ENCODE measurements at regions not wholly inside any gene's neighbourhood (a gene's known extent, or its start where the extent isn't known, plus 50 kb on each side); places are given as distances from the start of the nearest gene placed in this dataset.

DNA sequence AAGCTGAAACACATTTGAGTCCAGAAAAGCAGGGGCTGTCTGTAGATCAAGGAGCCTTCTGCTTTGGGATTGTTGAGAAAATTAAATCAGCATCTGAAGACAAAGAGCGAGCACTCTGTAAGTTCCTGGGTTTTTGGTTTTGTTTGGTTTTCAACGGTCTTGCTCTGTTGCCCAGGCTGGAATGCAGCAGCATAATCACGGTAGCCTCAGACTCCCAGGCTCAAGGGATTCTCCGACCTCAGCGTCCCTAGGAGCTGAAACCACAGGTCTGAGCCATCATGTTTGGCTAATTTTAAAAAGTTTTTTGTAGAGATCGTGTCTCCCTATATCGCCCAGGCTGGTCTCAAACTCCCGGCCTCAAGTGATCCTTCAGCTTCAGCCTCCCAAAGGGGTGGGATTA lies 266.5 kb upstream of the ADAMTS16 start:
- DNase-seq (ENCODE audit: low read depth in 2 of 2): no peak

DNA sequence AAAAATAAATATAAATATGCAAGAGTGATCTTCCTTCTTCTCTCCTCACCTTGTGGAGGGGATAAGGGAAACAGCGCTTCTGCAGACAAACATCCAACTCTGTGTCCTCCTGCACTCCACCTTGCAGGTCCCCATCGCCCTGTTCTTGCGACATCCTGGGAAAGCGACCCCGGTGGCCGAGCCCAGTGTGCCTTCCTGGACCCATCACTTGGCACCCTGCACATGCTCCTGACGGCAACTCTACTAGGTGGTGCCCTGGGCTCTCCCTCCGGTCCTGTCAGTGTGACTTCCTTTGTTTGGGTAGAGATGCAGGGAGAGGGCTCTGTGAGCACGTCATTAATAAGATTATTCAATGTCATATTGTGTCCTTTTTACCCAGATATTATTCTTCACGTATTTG lies 266.0 kb upstream of the ADAMTS16 start:
- DNase-seq (ENCODE audit: low read depth in 2 of 2): no peak

DNA sequence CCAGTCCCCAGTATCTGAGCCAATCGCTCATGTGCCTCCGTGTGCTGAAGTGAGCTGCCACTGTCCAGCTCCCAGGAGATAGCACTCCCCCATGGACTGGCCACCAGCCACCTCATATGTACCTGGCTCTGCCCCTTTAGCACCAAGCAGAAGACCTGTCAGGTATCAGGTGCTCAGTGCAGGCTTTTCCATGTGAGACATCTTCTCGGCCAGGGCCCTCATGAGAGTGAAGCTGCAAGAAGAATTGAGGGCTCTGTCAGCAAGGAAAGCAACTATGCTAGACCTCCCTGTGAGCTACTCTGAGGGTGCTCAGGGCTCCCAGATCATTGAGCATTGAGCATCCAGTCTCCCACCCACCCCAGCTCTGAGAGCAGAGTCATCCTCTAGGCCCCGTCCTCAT lies 264.2 kb upstream of the ADAMTS16 start:
- no peak for DNase-seq (ENCODE audit: low read depth in 2 of 2)

DNA sequence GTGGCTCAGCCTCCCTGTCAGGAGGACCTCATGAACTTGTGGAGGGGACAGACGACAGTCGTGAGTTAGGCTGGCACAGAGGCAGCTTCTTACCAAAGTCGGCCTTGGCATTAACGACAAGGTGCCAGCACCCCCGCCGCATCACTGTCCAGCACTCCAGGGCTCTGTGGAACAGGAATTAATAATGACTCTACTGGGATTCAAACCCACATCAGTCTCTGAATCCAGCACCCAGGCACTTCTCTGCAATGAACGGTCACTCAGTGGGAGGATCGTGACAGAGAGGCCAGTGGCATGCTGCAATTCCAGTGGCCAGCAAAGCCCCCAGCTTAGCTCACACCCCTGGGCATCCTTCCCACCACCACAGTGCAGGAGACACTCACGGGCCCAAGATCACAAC lies 263.3 kb upstream of the ADAMTS16 start:
- DNase-seq (ENCODE audit: low read depth in 2 of 2): no peak

DNA sequence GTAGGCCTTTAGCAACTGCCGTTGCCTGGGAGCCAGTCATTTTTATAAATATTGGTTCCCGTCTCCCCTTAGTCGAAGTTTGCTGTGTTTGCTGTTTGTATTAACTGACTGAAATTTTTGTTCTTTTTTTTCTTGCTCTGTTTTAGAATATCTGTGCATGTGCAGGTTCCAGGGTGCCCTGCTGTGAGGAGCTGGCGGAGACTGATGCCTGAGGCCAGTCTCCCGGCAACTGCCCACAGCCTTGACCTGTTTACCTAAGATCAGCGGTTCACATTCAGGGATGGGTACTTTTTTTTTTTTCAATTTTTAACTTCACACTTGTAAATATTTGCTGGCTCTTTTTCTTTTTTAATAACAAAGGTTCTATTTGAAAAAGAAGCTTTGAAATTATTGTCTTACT lies 262.6 kb upstream of the ADAMTS16 start:
- no peak for DNase-seq (ENCODE audit: low read depth in 2 of 2)

DNA sequence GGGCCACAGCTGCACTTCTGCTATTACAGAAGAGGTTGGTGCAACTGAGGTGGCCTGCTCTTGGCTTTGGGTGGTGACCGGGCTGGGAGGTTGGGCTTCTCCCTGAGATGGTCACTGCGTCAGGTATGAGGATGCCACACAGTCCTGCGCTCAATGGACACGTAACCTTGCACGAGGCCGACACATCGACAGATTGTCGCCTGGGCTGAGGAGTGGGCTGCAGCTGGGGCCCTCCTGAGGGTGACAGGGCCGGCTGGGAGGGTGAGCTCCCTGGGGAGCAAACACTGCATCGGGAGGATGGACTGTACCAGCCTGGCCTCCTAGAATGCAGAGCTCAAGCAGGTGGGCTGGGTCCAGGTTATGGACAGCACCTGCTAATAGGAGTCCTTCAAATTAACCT lies 261.1 kb upstream of the ADAMTS16 start:
- DNase-seq (ENCODE audit: low read depth in 2 of 2): no peak

DNA sequence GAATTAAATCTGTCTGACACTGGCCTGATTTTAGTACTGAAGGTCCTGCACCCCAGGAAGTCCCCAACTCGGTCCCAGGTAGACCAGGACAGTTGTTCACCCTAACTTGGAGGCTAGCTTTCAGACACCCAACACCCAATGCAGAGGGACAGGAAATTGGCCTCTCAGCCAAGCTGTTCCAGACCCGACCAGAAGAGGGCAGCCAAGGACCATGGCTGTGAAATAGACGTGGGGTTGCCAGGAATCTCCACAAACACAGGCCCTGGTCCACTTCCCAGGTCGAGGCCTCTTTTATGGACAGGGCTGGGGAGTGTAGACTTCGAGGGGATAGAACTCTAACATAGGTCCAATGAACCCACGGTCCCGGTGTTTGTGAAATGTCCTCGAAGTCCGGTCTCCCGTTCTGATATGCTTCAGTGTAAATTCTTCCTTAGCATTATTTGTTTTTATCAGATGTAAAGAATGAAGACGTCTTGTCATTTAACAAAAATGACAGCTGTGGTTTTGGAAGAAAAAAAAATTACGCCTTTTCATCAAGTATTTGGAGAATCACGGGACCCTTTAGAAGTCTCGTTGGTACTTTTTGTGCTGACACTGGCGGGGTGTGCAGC lies 260.3 kb upstream of the ADAMTS16 start:
- DNase-seq (ENCODE audit: low read depth in 2 of 2): peak; percentile 58 to 60

DNA sequence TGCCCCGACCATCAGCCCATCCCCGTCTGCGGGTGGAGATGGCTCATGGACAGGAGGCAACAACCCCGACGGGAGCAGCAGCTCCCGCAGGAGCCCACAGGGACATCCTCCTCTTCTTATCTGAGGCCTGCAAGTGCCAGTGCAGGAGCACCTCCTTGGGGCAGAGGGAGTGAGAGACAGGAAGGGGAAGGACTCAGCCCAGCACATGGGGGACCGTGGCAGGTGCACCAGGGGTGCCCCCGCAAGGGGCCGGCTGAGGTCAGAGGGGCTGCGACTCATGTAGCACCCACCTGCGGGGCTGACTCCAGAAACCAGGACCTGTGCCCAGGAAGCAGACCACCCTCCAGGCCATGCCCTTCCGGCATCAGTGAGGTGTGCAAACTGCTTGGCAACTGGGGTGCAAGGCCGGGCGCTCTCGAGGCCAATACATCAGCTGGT lies 259.8 kb upstream of the ADAMTS16 start:
- no peak for DNase-seq (ENCODE audit: low read depth in 2 of 2)

DNA sequence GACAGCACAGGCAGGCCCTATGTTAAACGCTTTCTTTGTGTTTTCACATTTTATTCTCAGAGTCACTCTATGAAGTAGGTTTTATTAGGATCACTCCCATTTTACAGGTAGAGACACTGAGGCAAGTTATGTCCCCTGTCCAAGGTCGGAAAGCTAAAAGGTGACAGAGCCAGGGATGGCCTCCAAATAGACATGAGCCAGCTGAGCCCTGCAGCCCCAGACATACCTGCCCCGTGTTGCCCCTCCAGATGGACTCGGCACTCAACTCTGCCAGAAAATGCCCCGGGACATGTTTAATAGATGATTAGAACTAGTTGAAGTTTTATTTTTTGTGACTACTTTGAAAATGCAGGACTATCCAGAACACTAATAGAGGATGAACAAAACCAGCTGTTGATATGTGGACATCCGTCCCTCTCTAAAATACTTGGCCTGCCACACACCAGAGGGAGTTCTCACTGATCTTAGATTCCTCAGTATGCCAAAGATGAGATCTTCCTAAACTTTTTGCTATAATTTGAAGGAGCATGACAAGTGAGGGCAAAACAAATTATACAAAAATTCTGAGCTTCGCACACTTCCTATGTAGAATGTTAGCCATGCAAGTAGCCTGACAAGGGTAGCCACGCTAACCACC lies 258.6 kb upstream of the ADAMTS16 start:
- DNase-seq (ENCODE audit: low read depth in 2 of 2): no peak

DNA sequence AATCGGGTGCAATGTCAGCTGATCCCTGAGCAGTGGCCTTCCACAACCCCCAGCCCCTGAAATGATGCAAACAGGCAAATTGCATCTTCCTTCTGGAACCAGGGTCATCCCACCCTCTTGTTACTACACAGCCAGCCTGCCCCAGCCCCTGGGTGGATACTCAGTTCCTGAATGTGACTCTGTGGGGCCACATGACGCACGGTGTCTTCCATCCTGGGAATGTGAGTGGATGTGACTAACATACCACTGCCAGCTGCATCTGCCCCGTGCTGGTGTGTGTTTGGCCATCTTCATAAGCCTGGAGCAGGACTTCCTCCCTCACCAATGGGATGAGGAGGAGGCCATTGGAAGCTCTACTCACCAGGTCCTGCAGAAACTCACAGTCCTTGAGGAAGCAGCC lies 257.9 kb upstream of the ADAMTS16 start:
- DNase-seq (ENCODE audit: low read depth in 2 of 2): no peak

DNA sequence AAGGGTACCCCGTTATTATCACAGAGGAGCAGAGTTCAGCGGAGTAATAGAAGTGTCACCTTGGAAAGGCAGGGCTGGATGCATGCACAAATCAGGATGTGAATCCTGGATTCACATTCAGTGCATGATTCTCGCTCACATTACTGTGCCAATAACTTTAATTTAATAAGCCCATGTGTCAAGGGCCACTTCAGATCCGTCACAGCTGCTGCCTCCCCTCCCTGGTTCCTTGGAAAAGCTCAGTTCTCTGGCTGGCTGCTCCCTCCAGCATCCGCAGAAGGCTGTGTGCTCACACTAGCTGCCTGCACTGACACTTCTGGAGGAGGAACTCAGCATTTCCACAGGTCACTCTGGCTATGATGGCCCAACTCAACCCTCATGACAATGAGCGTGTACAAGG lies 256.8 kb upstream of the ADAMTS16 start:
- DNase-seq (ENCODE audit: low read depth in 2 of 2): no peak

DNA sequence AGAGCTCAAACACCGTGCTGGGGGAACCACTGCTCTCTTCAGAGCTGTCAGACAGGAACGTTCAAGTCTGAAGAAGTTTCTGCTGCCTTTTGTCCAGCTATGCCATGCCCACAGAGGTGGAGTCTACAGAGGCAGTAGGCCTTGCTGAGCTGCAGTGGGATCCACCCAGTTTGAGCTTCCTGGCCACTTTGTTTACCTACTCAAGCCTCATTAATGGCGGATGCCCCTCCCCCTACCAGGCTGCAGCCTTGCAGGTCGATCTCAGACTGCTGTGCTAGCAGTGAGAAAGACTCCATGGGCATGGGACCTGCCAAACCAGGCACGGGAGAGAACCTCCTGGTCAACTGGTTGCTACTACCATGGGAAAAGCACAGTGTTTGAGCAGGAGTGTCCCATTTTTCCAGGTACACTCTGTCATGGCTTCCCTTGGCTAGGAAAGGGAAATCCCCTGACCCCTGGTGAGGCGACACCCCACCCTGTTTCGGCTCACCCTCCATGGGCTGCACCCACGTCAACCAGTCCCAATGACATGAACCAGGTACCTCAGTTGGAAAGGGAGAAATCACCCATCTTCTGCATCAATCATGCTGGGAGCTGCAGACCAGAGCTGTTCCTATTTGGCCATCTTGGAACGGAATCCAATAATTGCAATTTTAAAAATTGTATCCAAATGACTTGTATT lies 246.9 kb upstream of the ADAMTS16 start:
- DNase-seq (ENCODE audit: low read depth in 2 of 2): no peak

DNA sequence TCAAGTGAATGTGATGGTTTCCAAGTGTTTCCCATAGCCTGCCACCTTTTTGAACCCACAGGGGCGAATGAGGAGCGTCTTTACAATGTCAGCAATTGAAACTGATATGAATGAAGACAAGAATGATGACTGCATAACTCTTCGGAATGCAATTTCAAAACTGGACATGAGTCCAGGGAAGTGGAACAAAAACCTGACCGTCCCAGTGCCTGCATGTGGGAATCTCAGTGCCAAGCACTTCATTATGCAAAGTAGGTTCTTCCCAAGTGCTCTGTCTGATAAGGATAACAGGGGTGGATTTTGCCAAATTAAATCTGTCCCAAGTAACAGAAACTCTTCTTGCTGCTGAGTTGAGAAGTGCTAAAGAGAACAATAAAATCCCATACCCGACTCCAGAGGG lies 243.8 kb upstream of the ADAMTS16 start:
- DNase-seq (ENCODE audit: low read depth in 2 of 2): no peak

DNA sequence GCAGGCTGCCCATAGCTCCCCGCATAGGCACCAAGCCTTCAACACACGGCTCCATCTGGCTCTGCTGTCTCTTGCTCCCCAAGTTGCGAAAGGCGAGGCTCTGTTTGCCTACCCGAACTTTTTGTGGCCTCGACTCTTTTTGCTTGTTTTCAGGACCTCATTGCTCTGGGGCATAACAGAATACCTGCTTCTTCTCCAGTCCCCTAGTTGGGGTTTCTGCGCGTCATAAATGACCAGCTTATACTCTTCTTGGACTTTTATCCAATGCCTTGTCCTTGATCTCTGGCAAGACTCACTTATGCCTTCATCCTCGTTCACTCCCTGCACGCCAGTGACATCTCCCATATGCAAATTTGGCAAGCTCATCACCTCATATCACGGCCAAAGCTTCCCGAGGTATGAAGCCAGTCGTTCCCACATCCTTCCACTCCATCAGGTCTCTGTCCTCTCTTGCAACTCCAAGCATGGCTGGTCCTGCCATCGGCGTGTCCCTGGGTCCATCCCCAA lies 238.8 kb upstream of the ADAMTS16 start:
- no peak for DNase-seq (ENCODE audit: low read depth in 2 of 2)

DNA sequence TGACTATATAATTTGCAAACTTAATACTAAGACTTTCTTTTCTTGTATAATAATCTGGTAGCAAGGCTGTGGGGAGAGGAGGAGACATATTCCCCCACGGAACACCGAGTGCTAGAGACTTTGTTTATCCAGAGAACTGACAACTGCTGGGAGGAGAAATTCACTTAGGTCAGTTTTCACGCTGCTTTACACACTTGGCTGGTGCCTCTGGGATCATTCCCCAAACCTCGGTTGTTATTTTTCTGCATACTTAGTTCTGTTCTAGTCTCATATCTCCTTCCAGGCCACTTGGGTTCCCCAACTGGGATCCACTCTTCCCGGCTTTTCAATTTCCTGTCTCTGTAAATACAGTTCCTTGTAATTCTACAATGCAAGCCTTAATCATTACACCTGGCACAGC lies 238.2 kb upstream of the ADAMTS16 start:
- DNase-seq (ENCODE audit: low read depth in 2 of 2): no peak

DNA sequence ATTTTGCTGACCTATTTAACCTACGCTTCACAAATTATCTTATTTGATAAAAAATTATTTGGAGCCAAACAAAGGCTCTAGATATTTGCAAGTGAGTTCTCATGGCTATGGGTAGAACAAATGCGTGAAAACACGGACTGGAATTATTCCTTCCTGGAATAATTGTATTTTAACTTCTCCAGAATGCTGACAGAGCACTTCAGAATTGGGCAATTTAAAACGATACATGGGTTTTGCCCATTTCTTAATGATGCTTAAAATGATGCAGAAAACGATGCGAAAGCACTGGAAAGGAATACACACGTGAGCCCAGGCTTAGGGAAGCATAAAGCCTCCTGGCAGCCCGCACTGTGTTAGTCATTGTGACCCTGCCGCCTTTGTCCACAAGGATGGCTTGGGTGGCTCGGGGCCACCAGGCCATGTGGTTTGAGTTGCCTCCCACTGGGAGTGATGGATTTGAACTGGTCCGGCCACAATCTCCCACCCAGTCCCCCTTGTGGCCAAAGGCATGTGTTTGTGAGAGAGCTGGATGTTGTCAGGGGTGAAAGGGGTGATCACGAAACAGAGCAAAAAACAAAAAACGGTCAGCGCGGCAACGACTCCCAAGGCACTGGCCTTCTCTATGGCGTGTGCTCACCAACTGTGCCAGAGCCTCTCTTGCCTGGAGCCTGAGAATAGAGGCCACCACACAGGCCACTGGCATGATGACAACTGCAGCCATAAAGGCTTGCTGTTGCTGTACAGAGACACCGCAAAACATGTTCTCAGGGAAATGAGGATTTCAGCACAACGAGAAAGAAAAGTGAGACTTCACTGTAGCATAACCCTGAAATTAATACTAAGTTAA lies 234.2 kb upstream of the ADAMTS16 start:
- DNase-seq (ENCODE audit: low read depth in 2 of 2): no peak

DNA sequence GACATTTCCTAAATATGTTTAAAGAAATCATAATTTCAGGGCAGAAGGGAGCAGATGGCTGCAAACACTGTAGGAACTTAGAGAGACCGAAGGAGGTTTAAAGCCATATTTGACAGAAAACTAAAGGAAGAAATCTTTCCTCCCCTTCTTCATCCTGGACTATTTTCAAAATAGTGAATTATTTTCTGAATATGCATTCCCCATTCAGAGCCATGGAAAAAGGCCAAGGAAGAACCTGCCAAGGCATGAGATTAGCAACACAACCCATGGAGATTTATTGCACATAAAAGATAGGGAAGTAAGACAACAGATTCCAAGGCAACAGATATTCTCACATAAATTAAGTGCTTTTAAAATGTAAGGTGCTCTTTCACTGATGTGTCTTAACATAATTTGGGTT lies 233.3 kb upstream of the ADAMTS16 start:
- DNase-seq (ENCODE audit: low read depth in 2 of 2): no peak

DNA sequence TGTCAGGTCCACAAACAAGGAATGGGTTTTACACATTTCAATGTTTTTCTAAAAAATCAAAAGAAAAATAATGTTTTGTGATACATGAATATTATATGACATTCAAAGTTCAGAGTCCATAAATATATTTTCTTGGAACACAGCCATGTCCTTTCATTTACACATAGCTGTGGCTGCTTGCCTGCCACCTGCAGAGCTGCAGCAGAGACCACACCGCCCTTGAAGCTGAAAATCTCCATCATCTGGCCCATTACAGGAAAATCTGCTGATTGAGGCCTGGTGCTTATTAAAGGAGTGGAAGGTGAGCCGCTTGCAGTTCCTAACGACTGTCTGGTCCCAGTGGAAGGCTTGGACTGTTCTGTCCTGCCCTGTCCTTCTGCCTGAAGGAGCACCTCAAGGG lies 232.6 kb upstream of the ADAMTS16 start:
- DNase-seq (ENCODE audit: low read depth in 2 of 2): no peak

DNA sequence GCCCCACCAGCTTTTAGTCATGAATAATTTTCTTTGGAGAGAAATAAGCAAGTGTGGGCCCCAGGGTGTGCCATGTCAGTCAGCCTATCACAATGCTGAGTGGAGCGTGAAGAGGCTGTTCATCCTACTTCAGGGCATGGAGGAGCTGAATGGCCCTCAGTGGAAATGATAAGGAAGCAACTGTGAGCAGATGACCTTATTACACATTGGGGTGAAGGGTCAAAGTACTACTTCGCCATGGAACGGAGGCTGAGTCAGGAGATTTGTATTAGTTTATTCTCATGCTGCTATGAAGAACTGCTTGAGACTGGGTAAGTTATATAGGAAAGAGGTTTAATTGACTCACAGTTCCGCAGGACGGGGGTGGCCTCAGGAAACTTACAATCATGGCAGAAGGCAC lies 231.0 kb upstream of the ADAMTS16 start:
- no peak for DNase-seq (ENCODE audit: low read depth in 2 of 2)

DNA sequence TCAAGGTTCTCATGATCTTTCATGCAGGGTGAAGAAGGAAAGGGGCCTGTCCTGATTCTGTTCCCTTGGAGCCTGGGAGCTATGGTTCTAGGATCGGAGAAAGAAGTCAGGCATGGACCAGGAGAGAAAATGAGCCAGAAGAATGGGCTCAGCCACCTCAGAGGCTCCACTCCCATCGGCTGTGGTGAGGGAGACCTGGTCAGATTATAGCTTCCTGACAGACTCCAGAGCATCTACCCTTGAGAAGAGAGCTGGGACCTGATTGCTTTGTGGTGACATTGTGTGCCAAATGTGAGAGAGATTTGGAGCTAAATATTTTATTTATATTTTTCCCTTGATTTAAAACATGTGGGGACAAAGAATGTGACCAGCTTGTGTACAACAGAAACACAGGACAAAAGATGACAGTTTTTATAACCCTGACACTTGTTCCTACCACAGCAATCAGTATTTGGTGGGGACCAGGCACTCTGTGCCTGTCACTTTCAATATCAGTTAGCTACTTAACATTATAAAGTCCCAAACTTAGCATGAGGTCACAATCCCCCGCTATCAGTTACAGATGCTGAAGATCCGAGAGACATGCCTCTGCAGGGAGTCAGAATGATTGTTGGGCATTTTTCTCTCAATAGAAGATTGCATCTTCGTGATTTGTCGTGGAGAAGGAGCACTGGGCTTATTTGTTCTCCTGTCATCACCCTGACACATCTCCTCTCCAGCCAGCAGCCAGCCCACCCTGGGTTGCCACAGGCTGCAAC lies 228.3 kb upstream of the ADAMTS16 start:
- DNase-seq (ENCODE audit: low read depth in 2 of 2): no peak

DNA sequence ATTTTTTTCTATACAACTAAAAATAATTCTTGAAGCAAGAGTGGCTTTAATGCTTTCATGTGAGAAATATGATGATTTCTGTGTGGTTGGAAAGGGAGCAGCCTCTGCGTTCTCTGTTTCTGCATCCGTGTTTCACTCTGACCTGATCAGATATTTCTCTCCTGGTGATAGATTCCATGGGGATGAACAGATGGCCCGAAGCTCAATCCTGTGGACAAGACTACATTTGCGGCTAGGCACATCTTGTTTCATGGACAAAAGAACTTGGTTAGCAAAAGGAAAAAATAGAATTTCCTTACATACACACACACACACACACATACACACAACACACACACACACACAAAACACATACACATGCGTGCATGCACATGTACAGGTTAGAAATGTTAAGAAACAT lies 218.2 kb upstream of the ADAMTS16 start:
- DNase-seq (ENCODE audit: low read depth in 2 of 2): no peak
